22Rv1 (cell line): ENCODE measurements at regions not wholly inside any gene's neighbourhood (a gene's known extent, or its start where the extent isn't known, plus 50 kb on each side); places are given as distances from the start of the nearest gene placed in this dataset.

Experiments used
- H3K27ac ChIP-seq: fragments of 450-650 bp; 2 replicates; pipeline ENCODE4 v1.5.1; 2017
- ZFX ChIP-seq: fragments of 450-650 bp; IDR thresholded peaks from 2 replicates; pipeline ENCODE4 v1.6.1; 2017; ENCODE audit warnings: antibody characterized with exemption, borderline replicate concordance
- TF ChIP-seq, protein P1 (sequence below): fragments of 450-650 bp; IDR thresholded peaks from 2 replicates; pipeline ENCODE4 v1.5.1; 2017; ENCODE audit warnings: mild to moderate bottlenecking

- no peak for TF ChIP-seq ZFX
- TF ChIP-seq, protein P1, sequence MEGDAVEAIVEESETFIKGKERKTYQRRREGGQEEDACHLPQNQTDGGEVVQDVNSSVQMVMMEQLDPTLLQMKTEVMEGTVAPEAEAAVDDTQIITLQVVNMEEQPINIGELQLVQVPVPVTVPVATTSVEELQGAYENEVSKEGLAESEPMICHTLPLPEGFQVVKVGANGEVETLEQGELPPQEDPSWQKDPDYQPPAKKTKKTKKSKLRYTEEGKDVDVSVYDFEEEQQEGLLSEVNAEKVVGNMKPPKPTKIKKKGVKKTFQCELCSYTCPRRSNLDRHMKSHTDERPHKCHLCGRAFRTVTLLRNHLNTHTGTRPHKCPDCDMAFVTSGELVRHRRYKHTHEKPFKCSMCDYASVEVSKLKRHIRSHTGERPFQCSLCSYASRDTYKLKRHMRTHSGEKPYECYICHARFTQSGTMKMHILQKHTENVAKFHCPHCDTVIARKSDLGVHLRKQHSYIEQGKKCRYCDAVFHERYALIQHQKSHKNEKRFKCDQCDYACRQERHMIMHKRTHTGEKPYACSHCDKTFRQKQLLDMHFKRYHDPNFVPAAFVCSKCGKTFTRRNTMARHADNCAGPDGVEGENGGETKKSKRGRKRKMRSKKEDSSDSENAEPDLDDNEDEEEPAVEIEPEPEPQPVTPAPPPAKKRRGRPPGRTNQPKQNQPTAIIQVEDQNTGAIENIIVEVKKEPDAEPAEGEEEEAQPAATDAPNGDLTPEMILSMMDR = no peak
Measured at GRCh38 chr20:10876558-10876957, 202.8 kb upstream of the JAG1 start.

GRCh38 chr20:10877342-10877741 lies 203.5 kb upstream of the JAG1 start:
- no peak overlapping the region for H3K27ac ChIP-seq
- TF ChIP-seq ZFX = no peak
- TF ChIP-seq, protein P1 = no peak

More at GRCh38 chr20:10876558-10876957, 202.8 kb upstream of the JAG1 start:
- no peak overlapping the region for H3K27ac ChIP-seq

DNA sequence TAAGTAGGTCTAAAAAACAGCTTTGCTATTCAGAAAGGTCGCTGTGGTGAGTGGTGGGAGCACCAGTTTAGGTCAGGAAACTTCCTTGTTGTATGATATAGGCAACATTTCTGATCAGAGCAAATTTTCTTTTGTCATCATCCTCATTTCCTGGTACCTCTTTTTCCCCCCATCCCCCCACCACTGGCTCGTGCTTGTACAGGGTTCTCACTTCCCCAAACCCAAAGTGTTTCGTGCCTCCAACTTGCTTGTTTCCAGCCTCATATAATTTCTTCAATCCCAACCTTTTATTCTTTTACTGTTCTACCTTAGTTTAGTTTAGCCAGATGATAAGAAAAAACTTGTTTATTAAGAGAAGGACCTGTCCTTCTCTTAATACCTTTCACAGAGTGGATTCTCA lies 209.4 kb upstream of the JAG1 start:
- TF ChIP-seq ZFX = no peak
- TF ChIP-seq, protein P1 = no peak
- H3K27ac ChIP-seq = no peak overlapping the region

DNA sequence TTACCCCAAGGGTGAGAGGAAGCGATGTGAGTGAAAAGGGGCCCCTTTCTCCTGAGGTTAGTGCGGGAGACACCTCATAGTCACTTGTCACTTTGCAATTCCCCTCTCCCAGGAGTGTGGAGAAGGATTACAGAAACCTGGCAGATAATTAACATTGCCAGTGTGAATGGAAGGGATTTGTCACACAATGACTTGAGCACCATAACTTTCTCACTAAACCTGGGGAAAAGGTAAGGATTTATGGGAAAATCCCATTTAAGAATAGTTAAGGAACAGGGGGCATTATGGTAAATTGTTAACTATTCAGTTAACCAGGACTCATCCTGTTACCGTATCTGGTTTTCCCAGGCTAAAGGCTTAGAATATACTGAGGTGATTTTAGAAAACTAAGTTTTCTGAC lies 219.5 kb upstream of the JAG1 start:
- TF ChIP-seq, protein P1 = no peak
- no peak for TF ChIP-seq ZFX
- no peak overlapping the region for H3K27ac ChIP-seq

DNA sequence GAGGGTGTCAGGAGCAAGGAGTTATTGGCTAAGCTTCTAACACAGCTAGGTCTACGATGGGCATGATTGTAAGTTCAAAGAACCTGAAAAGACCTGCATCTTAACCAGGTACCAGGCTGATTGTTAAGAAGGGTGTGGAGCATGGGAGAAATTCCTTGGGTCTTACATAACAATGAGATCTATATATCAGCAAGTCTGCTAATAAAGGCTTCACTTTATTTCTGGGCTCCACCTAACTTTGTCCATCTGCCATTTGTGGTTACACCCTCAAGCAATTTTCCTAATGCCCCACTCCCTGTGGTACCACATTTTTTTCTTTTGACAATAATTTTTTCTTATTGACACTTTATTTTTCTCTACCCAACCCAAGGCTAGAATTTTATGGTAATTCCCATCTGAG lies 223.5 kb upstream of the JAG1 start:
- TF ChIP-seq, protein P1 = no peak

GRCh38 chr20:10898552-10898951 lies 224.8 kb upstream of the JAG1 start:
- TF ChIP-seq, protein P1 = no peak
- TF ChIP-seq ZFX = no peak
- H3K27ac ChIP-seq = no peak overlapping the region

More for the DNA sequence above, 223.5 kb upstream of the JAG1 start:
- H3K27ac ChIP-seq = no peak overlapping the region

DNA sequence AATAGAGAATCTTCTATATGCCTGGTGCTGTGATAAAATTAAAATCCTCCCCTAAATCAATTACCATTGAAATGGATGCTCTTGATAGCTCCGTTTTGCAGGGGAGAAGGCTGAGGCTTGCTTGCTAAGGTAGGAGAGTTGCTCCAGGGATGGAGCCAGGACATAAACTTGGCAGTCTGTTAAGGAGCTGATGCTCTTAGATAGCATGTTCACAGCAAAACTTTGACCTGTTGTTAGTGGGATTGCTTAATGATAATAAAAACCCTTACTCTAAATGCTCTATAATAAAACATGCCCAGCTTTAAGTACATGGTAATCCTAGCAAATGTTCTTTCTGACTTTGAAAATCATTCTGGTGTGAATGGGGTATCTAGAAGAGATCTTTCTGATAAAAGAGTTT lies 228.4 kb upstream of the JAG1 start:
- TF ChIP-seq, protein P1 = no peak
- TF ChIP-seq ZFX = no peak
- no peak overlapping the region for H3K27ac ChIP-seq
